A673 (cell line): ENCODE measurements at regions not wholly inside any gene's neighbourhood (a gene's known extent, or its start where the extent isn't known, plus 50 kb on each side); places are given as distances from the start of the nearest gene placed in this dataset.
"Not testable (repeated sequence)": the region's sequence is repeated elsewhere in the genome, so short reads cannot be mapped to it uniquely, and the experiment has no call there.

ENCODE experiments used
- BruUV-seq: library from RNA; stranded (reverse); fragments of 400-500 nt; replicated peaks from 2 replicates; lab custom pipeline; 2021; lab: Mats Ljungman, UMichigan
- CTCF ChIA-PET: fragments of 300-600 bp; sonication (Branson Sonifier 250); formaldehyde crosslinking; loops from one replicate; lab custom pipeline; 2022; ENCODE audit warnings: antibody characterized with exemption; lab: Charles Lee
- POLR2A ChIA-PET: fragments of 300-600 bp; sonication (Branson Sonifier 250); formaldehyde crosslinking; loops from one replicate; lab custom pipeline; 2022; ENCODE audit warnings: antibody characterized with exemption; ENCODE audit not compliant: low non-redundant PET; lab: Charles Lee
- DNase-seq: peaks from one replicate; pipeline ENCODE4 v3.0.0-alpha.2; 2015; ENCODE audit warnings: low spot score
- H3K27ac ChIP-seq: fragments of 200-600 bp; sonication (generic); 2 replicates; pipeline ENCODE4 v1.5.1; 2016; ENCODE audit warnings: mixed run types, low read depth, mild to moderate bottlenecking, mixed read lengths, antibody characterized with exemption, low read length; ENCODE audit not compliant: poor library complexity, severe bottlenecking
- H3K27me3 ChIP-seq: fragments of 200-600 bp; sonication (generic); replicated peaks from 2 replicates; pipeline ENCODE4 v1.6.1; 2017; ENCODE audit warnings: mixed run types, low read depth, mild to moderate bottlenecking, mixed read lengths, antibody characterized with exemption, low read length; ENCODE audit not compliant: insufficient read depth, poor library complexity
- H3K36me3 ChIP-seq: fragments of 200-600 bp; sonication (generic); 2 replicates; pipeline ENCODE4 v1.6.1; 2016; ENCODE audit warnings: mixed run types, mild to moderate bottlenecking, mixed read lengths, antibody characterized with exemption, low read length; ENCODE audit not compliant: insufficient read depth, poor library complexity, severe bottlenecking
- H3K4me1 ChIP-seq: fragments of 200-600 bp; sonication (generic); 2 replicates; pipeline ENCODE4 v1.6.1; 2017; ENCODE audit warnings: mixed run types, mild to moderate bottlenecking, mixed read lengths, antibody characterized with exemption, low read length; ENCODE audit not compliant: insufficient read depth, poor library complexity, severe bottlenecking
- H3K4me3 ChIP-seq: fragments of 200-600 bp; sonication (generic); 2 replicates; pipeline ENCODE4 v1.5.1; 2016; ENCODE audit warnings: low read depth, mixed run types, mild to moderate bottlenecking, mixed read lengths, low read length; ENCODE audit not compliant: poor library complexity, severe bottlenecking
- H3K9me3 ChIP-seq: fragments of 200-600 bp; sonication (generic); 2 replicates; pipeline ENCODE4 v1.6.1; 2016; ENCODE audit warnings: mixed run types, low read depth, mild to moderate bottlenecking, mixed read lengths, antibody characterized with exemption, low read length; ENCODE audit not compliant: poor library complexity, severe bottlenecking
- EZH2 ChIP-seq: fragments of 200-600 bp; sonication (generic); IDR thresholded peaks from 2 replicates; pipeline ENCODE4 v1.6.1; 2017; ENCODE audit warnings: borderline replicate concordance, low read depth, mild to moderate bottlenecking, mixed read lengths, antibody characterized with exemption, low read length; ENCODE audit not compliant: poor library complexity, severe bottlenecking
- intact Hi-C: fragments of 100-400 bp; cut with micrococcal nuclease; formaldehyde crosslinking; loops from one replicate; pipeline ENCODE4 v1.10.0; 2022; ENCODE audit not compliant: unreplicated experiment
- TF ChIP-seq, protein P1 (sequence below): fragments of 300-800, 200-600 bp; sonication (generic); conservative IDR thresholded peaks from 2 replicates; pipeline ENCODE4 v1.5.1; 2017; ENCODE audit warnings: low read depth, mild to moderate bottlenecking, antibody characterized with exemption, low read length, moderate library complexity, mixed read lengths

DNA sequence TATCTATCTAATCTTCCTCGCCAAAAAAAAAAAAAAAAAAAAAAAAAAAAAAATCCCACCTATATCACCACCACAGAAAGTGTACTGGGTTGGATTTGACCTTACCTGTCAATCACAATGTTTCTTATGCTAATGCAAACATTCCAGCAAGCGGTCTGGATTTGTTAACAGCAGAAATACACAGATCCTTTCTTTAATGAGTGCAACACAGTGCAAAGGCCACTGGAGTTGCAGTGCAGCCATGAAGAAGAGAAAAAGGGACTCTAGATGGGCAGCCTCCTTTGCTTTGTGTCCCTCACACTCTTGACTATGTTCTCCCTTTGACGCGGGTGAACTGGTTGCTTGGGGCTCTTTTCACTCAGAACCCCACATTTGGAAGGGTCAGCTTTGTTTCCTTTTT is 127.3 kb upstream of the PRKCQ start:
- TF ChIP-seq, protein P1, sequence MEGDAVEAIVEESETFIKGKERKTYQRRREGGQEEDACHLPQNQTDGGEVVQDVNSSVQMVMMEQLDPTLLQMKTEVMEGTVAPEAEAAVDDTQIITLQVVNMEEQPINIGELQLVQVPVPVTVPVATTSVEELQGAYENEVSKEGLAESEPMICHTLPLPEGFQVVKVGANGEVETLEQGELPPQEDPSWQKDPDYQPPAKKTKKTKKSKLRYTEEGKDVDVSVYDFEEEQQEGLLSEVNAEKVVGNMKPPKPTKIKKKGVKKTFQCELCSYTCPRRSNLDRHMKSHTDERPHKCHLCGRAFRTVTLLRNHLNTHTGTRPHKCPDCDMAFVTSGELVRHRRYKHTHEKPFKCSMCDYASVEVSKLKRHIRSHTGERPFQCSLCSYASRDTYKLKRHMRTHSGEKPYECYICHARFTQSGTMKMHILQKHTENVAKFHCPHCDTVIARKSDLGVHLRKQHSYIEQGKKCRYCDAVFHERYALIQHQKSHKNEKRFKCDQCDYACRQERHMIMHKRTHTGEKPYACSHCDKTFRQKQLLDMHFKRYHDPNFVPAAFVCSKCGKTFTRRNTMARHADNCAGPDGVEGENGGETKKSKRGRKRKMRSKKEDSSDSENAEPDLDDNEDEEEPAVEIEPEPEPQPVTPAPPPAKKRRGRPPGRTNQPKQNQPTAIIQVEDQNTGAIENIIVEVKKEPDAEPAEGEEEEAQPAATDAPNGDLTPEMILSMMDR: no peak
- TF ChIP-seq EZH2: no peak
- Histone ChIP-seq H3K4me3 (no peak overlapping the region), H3K27me3 (peaks cover 8% of the 10 kb centered on the region), H3K27ac (no peak overlapping the region), H3K4me1 (peaks cover 11% of the 10 kb centered on the region), H3K36me3 (no peaks in the 10 kb centered on the region), H3K9me3 (no peaks in the 10 kb centered on the region)
- POLR2A ChIA-PET: no interaction called here
- DNase-seq: no peak
- CTCF ChIA-PET: no interaction called here
- BruUV-seq: no TSS peak
- intact Hi-C loops: no loop called here

DNA sequence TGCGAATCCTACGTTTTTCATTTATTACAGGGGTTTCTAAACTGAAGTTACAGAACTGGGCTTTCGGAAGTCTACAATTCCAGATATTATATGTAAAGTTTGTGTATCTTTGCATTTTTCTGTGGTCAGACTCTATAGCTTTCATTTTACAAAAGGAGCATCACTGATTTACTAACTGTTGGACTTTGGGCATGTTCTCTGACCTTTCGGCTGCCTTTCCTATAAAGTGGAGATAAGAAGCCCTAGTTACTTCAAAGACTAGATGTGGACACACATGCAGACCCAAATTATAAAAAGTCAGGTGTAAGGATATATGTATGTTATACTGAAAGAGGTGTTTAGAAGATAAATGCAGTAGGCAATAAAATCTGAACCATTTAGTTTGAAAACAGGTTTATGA is 126.6 kb upstream of the PRKCQ start:
- POLR2A ChIA-PET: no interaction called here
- Histone ChIP-seq H3K4me1 (peaks cover 11% of the 10 kb centered on the region), H3K9me3 (no peaks in the 10 kb centered on the region), H3K4me3 (no peak overlapping the region), H3K36me3 (no peaks in the 10 kb centered on the region), H3K27me3 (peaks cover 8% of the 10 kb centered on the region), H3K27ac (no peak overlapping the region)
- intact Hi-C loops: no loop called here
- CTCF ChIA-PET: no interaction called here
- BruUV-seq: no TSS peak
- DNase-seq: no peak
- TF ChIP-seq, protein P1: no peak
- TF ChIP-seq EZH2: no peak

DNA sequence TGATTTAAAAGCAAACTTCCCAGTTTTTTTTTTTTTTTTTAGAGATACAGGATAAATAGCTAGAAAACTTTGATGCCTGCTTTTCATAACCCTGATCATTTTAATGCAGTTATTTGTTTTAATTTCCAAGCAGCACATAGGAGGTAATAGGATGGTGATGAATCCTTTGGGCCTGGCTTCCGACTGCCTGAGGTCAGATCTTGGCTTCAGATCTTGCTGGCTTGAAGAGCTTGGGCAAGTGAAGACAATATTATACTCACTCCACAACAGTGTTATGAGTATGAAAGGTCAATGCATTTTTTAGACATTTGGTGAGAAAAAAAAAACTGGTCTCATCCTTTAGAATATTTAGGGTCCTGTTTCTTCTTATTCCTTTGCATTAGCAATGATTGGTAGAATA is 124.8 kb upstream of the PRKCQ start:
- Histone ChIP-seq H3K9me3 (no peaks in the 10 kb centered on the region), H3K27ac (no peak overlapping the region), H3K4me1 (peaks cover 4% of the 10 kb centered on the region), H3K36me3 (no peaks in the 10 kb centered on the region), H3K27me3 (peaks cover 8% of the 10 kb centered on the region), H3K4me3 (no peak overlapping the region)
- ChIA-PET POLR2A (no interaction called here), CTCF (interaction anchor here (0.6 kb wide), 1 partner anchor 937 kb away, joined by 6 read pairs; no protein-coding TSS in a partner anchor)
- TF ChIP-seq EZH2: no peak
- TF ChIP-seq, protein P1: no peak
- BruUV-seq: no TSS peak
- intact Hi-C loops: no loop called here
- no peak for DNase-seq

DNA sequence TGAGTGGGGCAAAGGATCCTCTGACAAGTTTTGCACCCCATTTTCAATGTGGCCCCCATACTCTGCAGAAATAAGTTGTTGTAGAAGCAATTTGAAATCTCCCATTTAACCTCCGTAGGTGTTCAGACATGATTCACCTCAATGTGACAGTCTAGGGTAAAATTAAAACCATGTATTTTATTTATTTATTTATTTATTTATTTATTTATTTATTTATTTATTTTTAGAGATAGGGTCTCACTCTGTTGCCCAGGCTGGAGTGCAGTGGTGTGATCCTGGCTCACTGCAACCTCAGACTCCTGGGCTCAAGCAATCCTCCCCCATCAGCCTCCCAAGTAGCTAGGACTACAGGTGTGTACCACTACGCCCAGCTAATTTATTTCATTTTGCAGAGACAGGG is 122.8 kb upstream of the PRKCQ start:
- H3K27me3 ChIP-seq, DNase-seq, H3K27ac ChIP-seq, POLR2A ChIA-PET, H3K4me1 ChIP-seq, intact Hi-C loops, H3K4me3 ChIP-seq, BruUV-seq, CTCF ChIA-PET, H3K9me3 ChIP-seq, H3K36me3 ChIP-seq: not testable (repeated sequence)
